LNCaP clone FGC (cell line): ENCODE measurements at regions not wholly inside any gene's neighbourhood (a gene's known extent, or its start where the extent isn't known, plus 50 kb on each side); places are given as distances from the start of the nearest gene placed in this dataset.

ENCODE experiments used
- DNase-seq: peaks from one replicate; pipeline ENCODE4 v3.0.0-alpha.2; 2011; ENCODE audit warnings: low read depth
- H3K4me3 ChIP-seq: 2 replicates; pipeline ENCODE4 v1.5.1; 2011; ENCODE audit warnings: mild to moderate bottlenecking, low read depth, low read length, control low read depth
- TF ChIP-seq, protein P1 (sequence below): IDR thresholded peaks from 2 replicates; pipeline ENCODE4 v1.5.1; 2012; ENCODE audit warnings: mild to moderate bottlenecking; ENCODE audit not compliant: control insufficient read depth, insufficient read depth; ENCODE audit errors: extremely low read depth

DNA sequence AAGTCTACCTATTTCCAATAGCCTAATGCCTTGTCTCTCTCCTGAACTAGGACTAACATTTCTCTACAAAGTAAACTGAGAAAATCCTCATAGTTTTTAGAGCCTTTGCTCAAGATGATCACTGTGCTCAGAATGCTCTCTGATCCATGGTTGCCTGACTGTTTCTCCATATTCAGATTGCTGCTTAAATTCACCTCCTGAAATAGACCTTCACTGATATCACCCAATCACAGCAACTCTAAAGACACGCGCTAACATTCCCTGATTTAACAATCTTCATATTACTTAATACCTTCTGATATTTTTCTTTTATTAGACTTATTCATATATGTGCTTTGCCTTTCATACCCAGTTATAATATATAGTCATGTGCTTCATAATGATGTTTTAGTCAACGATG, 148.9 kb upstream of the SP4 start:
- H3K4me3 ChIP-seq, result no peak overlapping the region
- DNase-seq, result no peak
- TF ChIP-seq, protein P1, sequence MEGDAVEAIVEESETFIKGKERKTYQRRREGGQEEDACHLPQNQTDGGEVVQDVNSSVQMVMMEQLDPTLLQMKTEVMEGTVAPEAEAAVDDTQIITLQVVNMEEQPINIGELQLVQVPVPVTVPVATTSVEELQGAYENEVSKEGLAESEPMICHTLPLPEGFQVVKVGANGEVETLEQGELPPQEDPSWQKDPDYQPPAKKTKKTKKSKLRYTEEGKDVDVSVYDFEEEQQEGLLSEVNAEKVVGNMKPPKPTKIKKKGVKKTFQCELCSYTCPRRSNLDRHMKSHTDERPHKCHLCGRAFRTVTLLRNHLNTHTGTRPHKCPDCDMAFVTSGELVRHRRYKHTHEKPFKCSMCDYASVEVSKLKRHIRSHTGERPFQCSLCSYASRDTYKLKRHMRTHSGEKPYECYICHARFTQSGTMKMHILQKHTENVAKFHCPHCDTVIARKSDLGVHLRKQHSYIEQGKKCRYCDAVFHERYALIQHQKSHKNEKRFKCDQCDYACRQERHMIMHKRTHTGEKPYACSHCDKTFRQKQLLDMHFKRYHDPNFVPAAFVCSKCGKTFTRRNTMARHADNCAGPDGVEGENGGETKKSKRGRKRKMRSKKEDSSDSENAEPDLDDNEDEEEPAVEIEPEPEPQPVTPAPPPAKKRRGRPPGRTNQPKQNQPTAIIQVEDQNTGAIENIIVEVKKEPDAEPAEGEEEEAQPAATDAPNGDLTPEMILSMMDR, result no peak

DNA sequence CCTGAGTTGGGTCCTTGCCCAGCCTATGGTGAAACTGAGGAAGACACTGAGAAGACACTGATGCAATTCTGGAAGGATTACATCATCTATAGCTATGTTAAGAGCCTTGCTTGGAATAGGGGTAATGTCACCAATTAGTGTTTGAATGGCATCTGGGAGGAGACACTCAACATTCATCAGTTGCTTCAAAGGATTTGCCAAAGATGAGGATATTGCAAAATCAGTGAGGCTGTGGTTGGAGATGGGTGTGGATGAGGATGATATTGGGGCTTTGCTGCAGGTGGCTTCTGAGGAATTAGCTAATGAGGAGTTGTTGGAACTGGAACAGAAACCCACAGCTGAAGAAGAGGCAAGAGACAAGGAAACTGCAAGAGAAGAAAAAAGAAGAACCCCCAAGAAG, 146.7 kb upstream of the SP4 start:
- H3K4me3 ChIP-seq, result no peak overlapping the region
- TF ChIP-seq, protein P1, result no peak
- DNase-seq, result no peak

DNA sequence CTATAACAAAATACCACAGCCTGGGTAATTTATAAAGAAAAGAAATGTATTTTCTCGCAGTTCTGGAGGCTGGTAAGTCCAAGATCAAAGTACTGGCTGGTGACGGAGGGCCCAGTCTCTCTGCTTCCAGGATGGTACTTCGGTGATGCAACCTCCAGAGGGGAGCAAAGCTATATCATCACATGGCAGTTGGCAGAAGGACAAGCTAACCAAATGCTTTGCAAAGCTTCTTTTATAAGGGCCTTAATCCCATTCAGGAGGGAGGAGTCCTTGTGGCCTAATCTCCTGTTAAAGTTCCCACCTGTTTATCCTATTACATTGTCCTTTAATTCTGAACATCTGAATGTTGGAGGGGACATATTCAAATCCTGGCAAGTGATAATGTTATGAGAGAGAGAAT, 134.1 kb upstream of the SP4 start:
- no peak overlapping the region for H3K4me3 ChIP-seq
- TF ChIP-seq, protein P1, result no peak
- no peak for DNase-seq

DNA sequence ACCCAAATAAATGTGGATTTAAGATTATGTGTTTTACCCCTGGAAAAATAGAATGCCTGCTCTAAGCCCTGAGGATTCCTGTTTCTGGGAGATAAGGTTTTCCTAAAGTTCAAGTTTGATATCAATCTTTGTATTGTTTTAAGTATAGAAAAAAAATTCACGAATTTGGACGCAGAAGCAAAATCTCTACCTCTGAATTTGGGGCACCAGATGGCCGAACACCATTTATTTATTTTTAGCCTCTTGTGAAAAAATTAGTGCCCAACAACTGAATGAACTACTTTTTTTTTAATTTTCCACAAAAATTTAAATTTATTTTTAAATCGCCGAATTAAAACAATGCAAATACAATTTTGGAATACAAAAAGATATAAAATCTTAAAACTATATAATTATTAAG, 128.1 kb upstream of the SP4 start:
- H3K4me3 ChIP-seq, result no peak overlapping the region
- TF ChIP-seq, protein P1, result no peak
- DNase-seq, result no peak

DNA sequence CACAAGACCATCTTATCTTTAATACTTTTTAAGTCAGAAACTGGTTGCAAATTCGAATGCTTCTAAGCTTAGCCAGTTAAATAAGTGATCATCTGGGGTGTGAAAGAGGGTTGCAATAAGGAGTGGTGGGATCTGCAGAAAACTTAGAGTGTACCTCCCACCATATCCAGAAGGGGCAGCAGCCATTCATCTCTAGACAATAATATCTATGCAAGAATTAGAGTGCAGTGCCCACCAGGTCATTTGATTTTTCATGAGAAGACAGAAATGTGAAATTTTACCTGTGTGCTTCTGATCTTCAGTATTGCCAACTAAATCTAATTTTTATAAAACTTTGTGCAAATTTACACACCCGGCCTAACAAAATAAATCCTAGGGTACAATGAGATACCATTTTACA, 127.2 kb upstream of the SP4 start:
- no peak overlapping the region for H3K4me3 ChIP-seq
- no peak for DNase-seq
- TF ChIP-seq, protein P1, result peak; percentile 31

DNA sequence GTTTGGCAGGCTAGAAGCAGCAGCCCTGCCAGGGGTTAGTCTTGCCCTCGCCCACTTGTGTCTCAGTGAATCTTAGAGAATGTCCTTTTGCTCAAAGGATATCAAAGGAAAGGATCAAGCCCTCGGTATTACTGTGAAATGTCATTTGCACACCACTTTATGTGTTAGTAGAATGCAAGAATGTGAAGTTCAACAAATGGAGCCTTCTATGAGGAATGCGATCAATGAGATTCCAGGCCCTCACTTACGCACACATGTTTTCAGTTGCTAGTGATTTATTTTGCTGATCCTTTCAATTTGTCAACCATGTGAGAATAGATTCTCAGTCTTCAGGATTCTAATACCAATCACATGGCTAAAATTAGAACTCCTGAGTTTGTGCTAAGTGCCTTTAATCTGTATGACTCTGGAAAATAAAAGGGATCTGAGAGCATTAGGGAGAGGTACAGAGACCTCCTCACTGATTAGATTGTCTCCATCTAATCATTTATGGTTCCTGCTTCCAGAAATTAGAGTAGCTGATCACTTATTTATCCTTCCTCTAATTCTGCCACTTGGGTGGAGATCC, 123.0 kb upstream of the SP4 start:
- TF ChIP-seq, protein P1, result no peak
- H3K4me3 ChIP-seq, result no peak overlapping the region
- DNase-seq, result no peak
